ENCODE measurements at regions not wholly inside any gene's neighbourhood (a gene's known extent, or its start where the extent isn't known, plus 50 kb on each side); places are given as distances from the start of the nearest gene placed in this dataset.

DNA sequence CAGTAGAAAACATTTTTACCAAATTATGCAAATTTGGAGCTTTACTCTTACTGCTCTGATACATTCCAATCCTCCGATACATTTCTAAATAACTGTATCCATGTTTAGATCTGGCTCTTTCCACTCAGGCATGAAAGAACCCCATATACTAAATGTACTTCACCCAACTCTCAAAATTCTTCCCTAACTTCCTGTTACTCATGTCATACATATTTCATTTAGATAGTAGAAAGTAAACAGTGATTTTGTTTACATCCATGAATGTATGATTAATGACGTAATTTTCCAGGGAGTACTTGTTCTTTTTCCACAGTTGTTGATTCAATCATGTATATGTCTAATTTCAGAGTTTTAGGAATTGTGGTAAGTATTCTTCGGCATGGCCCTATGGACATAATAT, 1426.5 kb upstream of the C9orf72 start:
- POLR2A ChIA-PET = no interaction called here
- CTCF ChIA-PET = no interaction called here
- TF ChIP-seq, protein P1, sequence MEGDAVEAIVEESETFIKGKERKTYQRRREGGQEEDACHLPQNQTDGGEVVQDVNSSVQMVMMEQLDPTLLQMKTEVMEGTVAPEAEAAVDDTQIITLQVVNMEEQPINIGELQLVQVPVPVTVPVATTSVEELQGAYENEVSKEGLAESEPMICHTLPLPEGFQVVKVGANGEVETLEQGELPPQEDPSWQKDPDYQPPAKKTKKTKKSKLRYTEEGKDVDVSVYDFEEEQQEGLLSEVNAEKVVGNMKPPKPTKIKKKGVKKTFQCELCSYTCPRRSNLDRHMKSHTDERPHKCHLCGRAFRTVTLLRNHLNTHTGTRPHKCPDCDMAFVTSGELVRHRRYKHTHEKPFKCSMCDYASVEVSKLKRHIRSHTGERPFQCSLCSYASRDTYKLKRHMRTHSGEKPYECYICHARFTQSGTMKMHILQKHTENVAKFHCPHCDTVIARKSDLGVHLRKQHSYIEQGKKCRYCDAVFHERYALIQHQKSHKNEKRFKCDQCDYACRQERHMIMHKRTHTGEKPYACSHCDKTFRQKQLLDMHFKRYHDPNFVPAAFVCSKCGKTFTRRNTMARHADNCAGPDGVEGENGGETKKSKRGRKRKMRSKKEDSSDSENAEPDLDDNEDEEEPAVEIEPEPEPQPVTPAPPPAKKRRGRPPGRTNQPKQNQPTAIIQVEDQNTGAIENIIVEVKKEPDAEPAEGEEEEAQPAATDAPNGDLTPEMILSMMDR (IDR thresholded peaks at IDR 0.05; ENCODE audit: control extremely low read depth, extremely low read depth, low read depth, missing control alignments) = no peak
- DNase-seq (ENCODE audit: extremely low spot score) = no peak

DNA sequence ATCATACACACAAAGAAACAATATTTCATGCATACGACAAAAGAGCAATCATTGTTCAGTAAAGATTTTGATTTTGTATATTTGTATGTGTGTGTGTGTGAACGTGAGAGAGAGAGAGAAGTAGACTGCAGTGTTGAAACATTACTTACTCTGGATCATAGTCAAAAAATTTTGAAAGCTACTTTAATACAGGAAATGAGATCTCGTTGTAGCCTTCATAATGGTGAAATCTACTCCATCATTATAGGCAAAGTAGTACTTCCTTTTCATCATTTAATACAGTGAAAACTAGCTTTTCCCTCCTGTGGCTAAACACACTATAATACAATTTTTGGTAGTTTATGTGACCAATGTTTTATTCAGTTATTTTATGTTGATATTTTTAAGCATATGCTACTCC, 1427.7 kb upstream of the C9orf72 start:
- no peak for DNase-seq (ENCODE audit: extremely low spot score)
- TF ChIP-seq, protein P1 (IDR thresholded peaks at IDR 0.05; ENCODE audit: control extremely low read depth, extremely low read depth, low read depth, missing control alignments) = no peak
- POLR2A ChIA-PET = no interaction called here
- CTCF ChIA-PET = interaction anchor here (0.9 kb wide), 1 partner anchor 24 kb away, joined by 3 read pairs; no protein-coding TSS in a partner anchor

DNA sequence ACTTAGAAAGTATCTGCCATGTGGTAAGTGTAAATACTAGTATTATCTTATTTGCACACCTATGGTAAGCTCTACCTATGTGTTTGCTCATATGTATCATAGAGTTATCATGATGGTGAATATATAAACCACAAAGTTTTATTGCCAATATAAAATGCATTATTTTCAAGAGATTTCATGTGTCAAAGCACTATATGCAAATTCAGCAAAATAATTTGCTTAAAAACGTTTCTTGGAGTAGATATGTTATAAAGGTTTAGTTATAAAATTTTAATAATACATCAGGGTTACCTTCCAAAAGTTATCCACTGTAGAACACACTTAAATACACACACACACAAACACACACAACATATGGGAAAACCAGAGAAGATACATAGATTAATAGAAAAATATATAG, 1431.7 kb upstream of the C9orf72 start:
- POLR2A ChIA-PET = no interaction called here
- TF ChIP-seq, protein P1 (IDR thresholded peaks at IDR 0.05; ENCODE audit: control extremely low read depth, extremely low read depth, low read depth, missing control alignments) = no peak
- CTCF ChIA-PET = no interaction called here
- no peak for DNase-seq (ENCODE audit: extremely low spot score)

DNA sequence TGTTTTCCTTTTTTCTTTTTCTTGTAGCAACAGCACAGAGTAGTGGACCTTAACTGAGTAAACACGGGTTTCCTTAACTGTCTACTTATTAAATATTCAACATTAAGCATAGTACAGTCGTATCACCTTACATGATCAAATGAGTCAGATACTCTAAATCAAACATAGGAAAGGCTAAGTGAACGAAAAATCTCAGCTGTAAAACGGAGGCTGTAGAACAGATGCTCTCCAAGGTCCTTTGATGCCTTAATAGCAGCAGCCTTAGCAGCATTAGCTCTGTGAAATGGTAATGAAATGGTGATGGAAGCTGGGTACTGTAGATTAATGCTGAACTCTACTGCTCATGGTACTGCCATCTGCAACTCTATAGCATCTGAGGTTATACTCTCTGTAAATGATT, 1433.3 kb upstream of the C9orf72 start:
- no peak for DNase-seq (ENCODE audit: extremely low spot score)
- CTCF ChIA-PET = no interaction called here
- TF ChIP-seq, protein P1 (IDR thresholded peaks at IDR 0.05; ENCODE audit: control extremely low read depth, extremely low read depth, low read depth, missing control alignments) = no peak
- POLR2A ChIA-PET = no interaction called here

DNA sequence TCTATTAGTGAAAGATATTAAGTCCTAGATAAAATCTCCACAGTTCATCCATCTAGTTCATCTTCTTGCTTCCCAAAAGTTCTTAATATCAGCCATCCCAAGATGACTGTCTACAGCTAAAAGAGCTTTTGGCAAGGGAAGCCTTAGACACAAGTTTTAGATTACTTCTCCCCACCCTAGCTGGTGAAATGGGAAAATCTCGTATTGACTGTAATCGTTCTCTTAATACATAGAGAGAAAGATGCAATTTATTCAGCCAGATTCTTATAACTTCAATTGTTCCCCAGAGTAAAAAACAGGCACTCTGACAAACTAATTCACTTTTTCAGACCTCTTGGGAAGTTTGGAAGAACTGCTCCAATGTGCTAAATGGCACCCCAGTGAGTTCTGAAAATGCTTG, 1439.6 kb upstream of the C9orf72 start:
- ChIA-PET POLR2A (no interaction called here), CTCF (no interaction called here)
- TF ChIP-seq, protein P1 (IDR thresholded peaks at IDR 0.05; ENCODE audit: control extremely low read depth, extremely low read depth, low read depth, missing control alignments) = no peak
- no peak for DNase-seq (ENCODE audit: extremely low spot score)

DNA sequence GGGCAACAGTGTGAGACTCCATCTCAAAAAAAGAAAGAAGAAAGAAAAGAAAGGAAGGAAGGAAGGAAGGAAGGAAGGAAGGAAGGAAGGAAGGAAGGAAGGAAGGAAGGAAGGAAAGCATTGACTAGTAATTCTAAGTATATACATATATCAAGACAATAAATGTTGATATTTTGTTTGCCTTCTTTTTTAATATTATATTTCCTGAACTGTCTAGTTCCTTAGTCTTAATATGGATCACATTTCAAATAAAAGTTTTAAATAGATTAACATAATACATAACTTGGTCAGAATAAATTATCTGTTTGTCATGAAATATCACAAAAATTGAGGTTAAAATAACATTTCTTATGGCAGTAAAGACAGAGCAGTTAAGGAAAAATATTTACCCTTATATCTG, 1448.4 kb upstream of the C9orf72 start:
- TF ChIP-seq, protein P1 (IDR thresholded peaks at IDR 0.05; ENCODE audit: control extremely low read depth, extremely low read depth, low read depth, missing control alignments) = no peak
- ChIA-PET CTCF (no interaction called here), POLR2A (no interaction called here)

DNA sequence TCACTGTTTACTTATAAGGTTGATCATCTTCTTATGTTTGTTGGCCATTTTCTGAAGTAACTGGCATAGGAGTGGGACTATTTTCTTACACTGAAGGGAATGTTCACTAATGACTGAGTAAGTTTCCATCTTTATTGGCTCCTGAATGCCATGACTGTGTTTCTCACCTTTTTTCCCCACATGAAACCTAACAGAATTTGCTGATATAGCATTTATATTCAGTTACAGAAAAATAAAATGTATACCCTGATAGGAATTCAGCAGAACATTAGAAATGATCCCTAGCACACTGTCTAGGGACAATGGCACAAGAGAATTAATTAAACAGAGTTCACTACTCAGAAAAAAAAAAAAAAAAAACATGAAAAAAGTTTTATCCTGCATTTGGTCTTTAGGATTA, 1465.1 kb upstream of the C9orf72 start:
- ChIA-PET POLR2A (no interaction called here), CTCF (no interaction called here)
- TF ChIP-seq, protein P1 (IDR thresholded peaks at IDR 0.05; ENCODE audit: control extremely low read depth, extremely low read depth, low read depth, missing control alignments) = no peak
- no peak for DNase-seq (ENCODE audit: extremely low spot score)

More for the DNA sequence above, 1448.4 kb upstream of the C9orf72 start:
- DNase-seq (ENCODE audit: extremely low spot score) = no peak

Data from GM10248 (cell line).